ENCODE measurements at regions not wholly inside any gene's neighbourhood (a gene's known extent, or its start where the extent isn't known, plus 50 kb on each side); places are given as distances from the start of the nearest gene placed in this dataset.

DNA sequence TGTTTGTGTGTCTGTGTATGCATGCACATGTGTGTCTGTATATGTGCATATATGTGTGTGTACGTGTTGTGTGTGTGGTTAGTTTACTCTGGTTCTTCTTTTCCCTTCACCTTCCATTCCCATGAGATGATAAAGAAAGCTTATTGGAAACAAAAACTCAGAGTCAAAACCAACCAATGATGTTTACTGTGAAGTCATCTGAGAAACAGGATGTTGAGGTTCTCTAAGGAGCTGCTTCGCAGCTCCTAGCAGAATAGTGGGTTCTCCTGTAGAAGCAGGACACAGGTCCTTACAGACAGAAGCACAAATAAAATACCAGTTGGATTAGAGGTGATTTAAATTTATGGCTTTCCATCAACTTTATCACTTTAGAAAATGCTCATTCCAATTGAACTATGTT, 256.1 kb upstream of the PLET1 start:
- TF ChIP-seq, protein P1, sequence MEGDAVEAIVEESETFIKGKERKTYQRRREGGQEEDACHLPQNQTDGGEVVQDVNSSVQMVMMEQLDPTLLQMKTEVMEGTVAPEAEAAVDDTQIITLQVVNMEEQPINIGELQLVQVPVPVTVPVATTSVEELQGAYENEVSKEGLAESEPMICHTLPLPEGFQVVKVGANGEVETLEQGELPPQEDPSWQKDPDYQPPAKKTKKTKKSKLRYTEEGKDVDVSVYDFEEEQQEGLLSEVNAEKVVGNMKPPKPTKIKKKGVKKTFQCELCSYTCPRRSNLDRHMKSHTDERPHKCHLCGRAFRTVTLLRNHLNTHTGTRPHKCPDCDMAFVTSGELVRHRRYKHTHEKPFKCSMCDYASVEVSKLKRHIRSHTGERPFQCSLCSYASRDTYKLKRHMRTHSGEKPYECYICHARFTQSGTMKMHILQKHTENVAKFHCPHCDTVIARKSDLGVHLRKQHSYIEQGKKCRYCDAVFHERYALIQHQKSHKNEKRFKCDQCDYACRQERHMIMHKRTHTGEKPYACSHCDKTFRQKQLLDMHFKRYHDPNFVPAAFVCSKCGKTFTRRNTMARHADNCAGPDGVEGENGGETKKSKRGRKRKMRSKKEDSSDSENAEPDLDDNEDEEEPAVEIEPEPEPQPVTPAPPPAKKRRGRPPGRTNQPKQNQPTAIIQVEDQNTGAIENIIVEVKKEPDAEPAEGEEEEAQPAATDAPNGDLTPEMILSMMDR (IDR thresholded peaks at IDR 0.05; ENCODE audit: low read depth, low read length), result no peak
- H3K27ac ChIP-seq (ENCODE audit: low read depth, low read length), result no peak overlapping the region
- no peak overlapping the region for H3K4me3 ChIP-seq (ENCODE audit: low read depth, low read length)
- H3K9me3 ChIP-seq (ENCODE audit: control insufficient read depth, insufficient read depth, low read length), result no peaks in the 10 kb centered on the region
- POLR2A ChIA-PET, result no interaction called here
- DNase-seq (ENCODE audit: low read depth, low spot score), result no peak
- CTCF ChIA-PET, result interaction anchor here (1.0 to 1.1 kb wide), 2 partner anchors 25 to 236 kb away, joined by 3 to 9 read pairs; no protein-coding TSS in a partner anchor
- H3K27me3 ChIP-seq (ENCODE audit: control insufficient read depth, insufficient read depth, low read length), result no peaks in the 10 kb centered on the region

DNA sequence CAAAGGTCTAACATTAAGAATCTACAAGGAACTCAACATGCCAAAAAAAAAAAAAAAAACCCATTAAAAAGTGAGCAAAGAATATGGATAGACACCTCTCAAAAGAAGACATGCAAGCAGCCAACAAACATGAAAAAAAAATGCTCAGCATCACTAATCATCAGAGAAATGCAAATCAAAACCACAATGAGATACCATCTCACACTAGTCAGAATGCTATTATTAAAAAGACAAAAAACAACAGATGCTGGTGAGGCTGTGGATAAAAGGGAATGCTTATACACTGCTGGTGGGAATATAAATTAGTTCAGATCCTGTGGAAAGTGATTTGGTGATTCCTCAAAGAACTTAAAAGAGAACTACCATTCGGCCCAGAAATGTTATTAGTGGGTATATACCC, 257.7 kb upstream of the PLET1 start:
- Histone ChIP-seq H3K27ac (ENCODE audit: low read depth, low read length) (no peak overlapping the region), H3K27me3 (ENCODE audit: control insufficient read depth, insufficient read depth, low read length) (no peaks in the 10 kb centered on the region), H3K4me3 (ENCODE audit: low read depth, low read length) (no peak overlapping the region), H3K9me3 (ENCODE audit: control insufficient read depth, insufficient read depth, low read length) (no peaks in the 10 kb centered on the region)
- no peak for DNase-seq (ENCODE audit: low read depth, low spot score)
- CTCF ChIA-PET, result no interaction called here
- POLR2A ChIA-PET, result no interaction called here
- TF ChIP-seq, protein P1 (IDR thresholded peaks at IDR 0.05; ENCODE audit: low read depth, low read length), result no peak

DNA sequence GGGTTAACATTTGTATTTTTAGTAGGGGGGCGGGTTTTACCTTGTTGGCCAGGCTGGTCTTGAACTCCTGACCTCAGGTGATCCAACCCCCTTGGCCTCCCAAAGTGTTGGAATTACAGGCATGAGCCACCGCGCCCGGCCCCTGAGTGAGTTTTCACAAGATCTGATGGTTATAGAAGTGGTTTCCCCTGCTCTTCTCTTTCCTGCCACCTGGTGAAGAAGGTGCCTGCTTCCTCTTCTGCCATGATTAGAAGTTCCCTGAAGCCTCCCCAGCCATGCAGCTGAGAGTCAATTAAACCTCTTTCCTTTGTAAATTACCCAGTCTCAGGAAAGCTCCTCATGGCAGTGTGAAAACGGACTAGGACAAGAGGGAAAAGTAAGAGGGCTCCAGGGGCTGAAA, 259.1 kb upstream of the PLET1 start:
- Histone ChIP-seq H3K27me3 (ENCODE audit: control insufficient read depth, insufficient read depth, low read length) (no peaks in the 10 kb centered on the region), H3K4me3 (ENCODE audit: low read depth, low read length) (no peak overlapping the region), H3K9me3 (ENCODE audit: control insufficient read depth, insufficient read depth, low read length) (no peaks in the 10 kb centered on the region), H3K27ac (ENCODE audit: low read depth, low read length) (no peak overlapping the region)
- POLR2A ChIA-PET, result no interaction called here
- DNase-seq (ENCODE audit: low read depth, low spot score), result no peak
- TF ChIP-seq, protein P1 (IDR thresholded peaks at IDR 0.05; ENCODE audit: low read depth, low read length), result no peak
- CTCF ChIA-PET, result no interaction called here

DNA sequence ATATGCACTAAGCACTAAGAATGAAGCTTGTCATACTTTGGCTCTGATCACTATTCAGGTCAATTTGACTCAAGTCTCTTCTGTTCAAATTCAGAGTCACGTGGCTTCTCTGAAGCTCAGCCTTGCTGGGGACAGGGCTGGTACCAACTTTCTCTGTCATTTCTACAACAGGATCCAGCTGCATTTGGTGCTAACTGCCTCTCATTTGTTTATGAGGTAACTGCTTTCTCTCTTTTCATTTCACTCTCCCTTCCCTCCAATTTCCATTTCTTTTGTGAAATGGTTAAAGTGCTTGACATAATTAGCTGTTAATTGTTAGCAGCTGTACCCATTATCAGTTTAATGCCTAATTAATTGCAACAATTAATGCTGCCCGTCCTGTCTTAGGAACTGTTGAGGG, 259.7 kb upstream of the PLET1 start:
- CTCF ChIA-PET, result interaction anchor here (0.6 to 1.6 kb wide), 2 partner anchors 35 to 36 kb away, joined by 4 read pairs; no protein-coding TSS in a partner anchor
- Histone ChIP-seq H3K9me3 (ENCODE audit: control insufficient read depth, insufficient read depth, low read length) (no peaks in the 10 kb centered on the region), H3K27ac (ENCODE audit: low read depth, low read length) (no peak overlapping the region), H3K27me3 (ENCODE audit: control insufficient read depth, insufficient read depth, low read length) (no peaks in the 10 kb centered on the region), H3K4me3 (ENCODE audit: low read depth, low read length) (no peak overlapping the region)
- TF ChIP-seq, protein P1 (IDR thresholded peaks at IDR 0.05; ENCODE audit: low read depth, low read length), result no peak
- no peak for DNase-seq (ENCODE audit: low read depth, low spot score)
- POLR2A ChIA-PET, result no interaction called here

DNA sequence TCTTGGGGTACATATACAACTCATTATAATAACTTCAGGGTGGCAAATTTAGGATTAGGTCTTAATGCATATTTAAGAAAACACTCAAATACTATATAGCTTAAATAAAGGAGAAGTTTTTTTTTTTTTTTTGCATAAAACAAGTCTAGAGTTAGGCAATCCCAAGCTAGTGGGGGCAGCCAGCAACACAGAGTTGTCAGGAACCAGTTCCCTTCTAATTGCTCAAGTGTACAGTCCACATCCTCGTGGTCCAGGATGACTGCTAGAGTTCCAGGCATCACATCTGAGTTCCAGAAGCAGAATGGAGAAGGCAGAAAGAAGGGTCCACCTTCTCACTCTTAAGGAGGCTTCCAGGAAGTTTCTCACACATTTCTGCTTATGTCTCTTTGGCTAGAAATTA, 261.9 kb upstream of the PLET1 start:
- no peak overlapping the region for H3K27ac ChIP-seq (ENCODE audit: low read depth, low read length)
- CTCF ChIA-PET, result interaction anchor here (0.6 to 0.9 kb wide), 2 partner anchors 68 to 767 kb away, joined by 3 read pairs; no protein-coding TSS in a partner anchor
- no peak overlapping the region for H3K4me3 ChIP-seq (ENCODE audit: low read depth, low read length)
- no peaks in the 10 kb centered on the region for H3K27me3 ChIP-seq (ENCODE audit: control insufficient read depth, insufficient read depth, low read length)
- POLR2A ChIA-PET, result interaction anchor here (0.7 kb wide), 1 partner anchor 201 kb away, joined by 3 read pairs; no protein-coding TSS in a partner anchor
- H3K9me3 ChIP-seq (ENCODE audit: control insufficient read depth, insufficient read depth, low read length), result no peaks in the 10 kb centered on the region
- TF ChIP-seq, protein P1 (IDR thresholded peaks at IDR 0.05; ENCODE audit: low read depth, low read length), result no peak
- DNase-seq (ENCODE audit: low read depth, low spot score), result no peak

Measured in AG04450 (cell line).